K562 (cell line): ENCODE measurements at regions not wholly inside any gene's neighbourhood (a gene's known extent, or its start where the extent isn't known, plus 50 kb on each side); places are given as distances from the start of the nearest gene placed in this dataset.

Experiments
- ATAC-seq: fragments of 200-7000 bp; cut with Tn5 transposase; 3 replicates; pipeline ENCODE4 v1.9.1; 2020; ENCODE audit warnings: moderate library complexity
- BruUV-seq: library from RNA; stranded (reverse); fragments of 400-500 nt; replicated peaks from 2 replicates; lab custom pipeline; 2021; lab: Mats Ljungman, UMichigan
- CTCF ChIA-PET: fragments of 300-600 bp; formaldehyde crosslinking; extraction: SDS; loops from one replicate; lab custom pipeline; 2021; ENCODE audit warnings: low intra/inter-chr PET ratio; lab: Yijun Ruan, JAX
- POLR2A ChIA-PET: fragments of 300-600, 350-650 bp; sonication (Branson Sonifier 250); formaldehyde crosslinking; extraction: SDS; loops from one replicate; lab custom pipeline; 2021; ENCODE audit warnings: antibody characterized with exemption, inconsistent platforms; lab: Yijun Ruan, JAX
- DNase-seq, 4 experiments: peaks; one replicate each; pipeline versions ENCODE4 v3.0.0 to v3.0.0-alpha.2; 2011 to 2018; ENCODE audit warnings: low spot score in 3 of 4, mixed read lengths in 3 of 4; ENCODE audit errors: extremely low read depth in 1 of 4
- FAIRE-seq: peaks from 2 replicates; lab custom pipeline; 2011; peaks lifted over from hg19 to GRCh38; lab: Jason Lieb, UNC
- H2AFZ ChIP-seq: 2 replicates; pipeline ENCODE4 v1.6.0; 2011; ENCODE audit warnings: low read depth, low read length, control low read depth, inconsistent platforms
- H3K27ac ChIP-seq: fragments of 200-600 bp; 3 replicates; pipeline ENCODE4 v1.8.0; 2011; ENCODE audit warnings: low read depth, mild to moderate bottlenecking, control low read depth, inconsistent platforms, low read length, moderate library complexity, mixed read lengths; ENCODE audit errors: extremely low read depth
- H3K27me3 ChIP-seq, 2 experiments: fragments of 300-600 bp in 1 of 2; 2 replicates in 1 of 2; 3 replicates in 1 of 2; pipeline versions ENCODE4 v1.6.0 to v1.8.0; 2011; ENCODE audit warnings: inconsistent platforms in 2 of 2, low read length in 2 of 2, mild to moderate bottlenecking in 1 of 2, mixed read lengths in 1 of 2, moderate library complexity in 1 of 2; ENCODE audit not compliant: control insufficient read depth in 2 of 2, insufficient read depth in 2 of 2
- H3K36me3 ChIP-seq: fragments of 300-600 bp; 3 replicates; pipeline ENCODE4 v1.8.0; 2011; ENCODE audit warnings: mild to moderate bottlenecking, low read length, inconsistent platforms; ENCODE audit not compliant: control insufficient read depth, insufficient read depth
- H3K4me1 ChIP-seq, 2 experiments: fragments of 200-600 bp in 1 of 2; replicated peaks in 1 of 2; 2 replicates in 1 of 2; 3 replicates in 1 of 2; pipeline versions ENCODE4 v1.5.1 to v1.8.0; 2011; ENCODE audit warnings: inconsistent platforms in 2 of 2, low read length in 2 of 2, mild to moderate bottlenecking in 1 of 2, mixed read lengths in 1 of 2, moderate library complexity in 1 of 2; ENCODE audit not compliant: control insufficient read depth in 2 of 2, insufficient read depth in 2 of 2
- H3K4me2 ChIP-seq: 2 replicates; pipeline ENCODE4 v1.6.1; 2011; ENCODE audit warnings: low read length, control low read depth, inconsistent platforms, mixed read lengths; ENCODE audit not compliant: insufficient read depth
- H3K4me3 ChIP-seq: fragments of 200-600 bp; sonication (generic), shearing (Covaris generic); 2 replicates; pipeline ENCODE4 v1.5.1; 2016; ENCODE audit warnings: control low read depth, inconsistent platforms
- H3K79me2 ChIP-seq: fragments of 200-600 bp; 3 replicates; pipeline ENCODE4 v1.8.0; 2011; ENCODE audit warnings: low read length, inconsistent platforms; ENCODE audit not compliant: control insufficient read depth, insufficient read depth
- H3K9ac ChIP-seq, 2 experiments: 2 replicates each; pipeline versions ENCODE4 v1.6.0 to v1.6.1; 2011; ENCODE audit warnings: low read depth in 2 of 2, low read length in 2 of 2, control low read depth in 1 of 2, inconsistent platforms in 1 of 2, mild to moderate bottlenecking in 1 of 2, mixed read lengths in 1 of 2; ENCODE audit not compliant: insufficient read depth in 1 of 2
- H3K9me1 ChIP-seq: one replicate; pipeline ENCODE4 v1.6.0; 2011; ENCODE audit warnings: inconsistent platforms, mild to moderate bottlenecking, low read length, moderate library complexity; ENCODE audit not compliant: control insufficient read depth, insufficient read depth
- H3K9me3 ChIP-seq: replicated peaks from 2 replicates; pipeline ENCODE4 v1.5.1; 2011; ENCODE audit warnings: low read depth, low read length, inconsistent platforms; ENCODE audit not compliant: control insufficient read depth, insufficient read depth
- H4K20me1 ChIP-seq: replicated peaks from 2 replicates; pipeline ENCODE4 v1.6.1; 2011; ENCODE audit warnings: low read length, inconsistent platforms, mixed read lengths; ENCODE audit not compliant: control insufficient read depth, insufficient read depth
- CEBPZ ChIP-seq: fragments of 150-350 bp; IDR thresholded peaks from 2 replicates; pipeline ENCODE4 v1.6.1; 2014; ENCODE audit warnings: low read depth, mild to moderate bottlenecking, low read length, borderline replicate concordance
- FOXJ2 ChIP-seq: fragments of 200-800 bp; sonication (Bioruptor generic); IDR thresholded peaks from 2 replicates; pipeline ENCODE4 v1.6.1; 2016; ENCODE audit warnings: missing genetic modification characterization, missing compliant biosample characterization
- NFE2L1 ChIP-seq: fragments of 450-650 bp; IDR thresholded peaks from 2 replicates; pipeline ENCODE4 v1.6.1; 2016; ENCODE audit warnings: missing genetic modification characterization, low read depth, mild to moderate bottlenecking, missing compliant biosample characterization, moderate library complexity, borderline replicate concordance
- WGBS: fragments of 100-300 bp; shearing (Covaris generic); methylation state at CpG from one replicate; pipeline ENCODE4 v1.1.6; 2016; ENCODE audit warnings: low coverage, mixed read lengths; ENCODE audit not compliant: insufficient coverage; ENCODE audit errors: missing lambda C conversion rate; 5-methylcytosine and 5-hydroxymethylcytosine counted together
- in situ Hi-C: fragments of 300-500 bp; cut with MboI; formaldehyde crosslinking; loops from 4 replicates; pipeline ENCODE4 v1.15.0; 2018; ENCODE audit warnings: inconsistent platforms, mixed read lengths
- intact Hi-C: fragments of 100-400 bp; cut with micrococcal nuclease; formaldehyde crosslinking; loops from 2 replicates; pipeline ENCODE4 v1.14.2; 2022

DNA sequence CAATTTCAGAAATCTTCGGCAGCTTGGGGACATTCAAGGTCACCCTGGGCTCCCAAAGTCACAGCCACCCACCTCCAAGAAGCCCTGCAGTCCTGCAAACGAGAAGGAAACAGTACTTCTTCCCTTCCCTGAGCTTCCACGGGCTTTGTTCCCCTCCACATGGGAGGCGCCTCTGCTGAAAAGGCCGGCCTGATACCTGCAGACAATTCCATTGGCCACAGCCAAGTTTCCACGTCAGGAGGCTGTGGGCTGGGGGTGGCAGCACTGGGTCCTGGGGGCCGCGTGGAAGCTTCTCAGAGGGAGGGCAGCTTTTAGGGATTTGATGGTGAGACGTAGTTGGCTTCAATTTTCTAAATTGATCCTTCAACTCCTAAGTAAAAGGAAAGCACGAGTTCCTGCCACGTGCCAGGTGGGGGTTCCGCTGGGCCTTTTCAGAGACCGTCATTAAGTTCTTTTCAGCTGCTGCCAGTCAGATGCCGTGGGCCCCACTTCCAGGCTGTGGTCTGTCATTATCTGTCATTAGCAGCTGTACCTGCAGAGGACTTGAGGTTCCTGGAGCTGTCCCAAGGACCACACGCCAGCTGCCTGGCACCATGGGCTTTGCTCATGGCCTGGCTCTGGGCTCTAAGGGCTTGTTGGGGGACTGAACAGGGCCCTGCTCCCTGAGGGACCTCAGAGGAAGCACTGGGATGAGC is 98.7 kb downstream of the CRYAA start:
- TF ChIP-seq CEBPZ (no peak), NFE2L1 (tag) (no peak), FOXJ2 (tag) (no peak)
- Histone ChIP-seq H3K9me3 (peaks cover 2% of the 10 kb centered on the region), H4K20me1 (peaks cover 4% of the 10 kb centered on the region), H3K4me3 (no peak overlapping the region), H3K79me2 (no peaks in the 10 kb centered on the region), H3K4me1 (peaks cover 0 to 3% of the 10 kb centered on the region in 2 experiments; a peak in 1 of 5 replicates), H3K9me1 (no peaks in the 10 kb centered on the region), H3K4me2 (no peak overlapping the region), H3K27ac (no peak overlapping the region), H3K9ac (no peak overlapping the region), H3K36me3 (no peaks in the 10 kb centered on the region), H2AFZ (no peak overlapping the region), H3K27me3 (peaks cover 33 to 66% of the 10 kb centered on the region in 2 experiments)
- POLR2A ChIA-PET: interaction anchor here (0.6 to 2.3 kb wide), 3 partner anchors 21 to 408 kb away, joined by 3 to 6 read pairs (median 3); no protein-coding TSS in a partner anchor
- BruUV-seq: no TSS peak
- no peak for FAIRE-seq
- DNase-seq: no peak
- 2% methylated on average over 15 of the region's 15 CpGs for WGBS
- in situ Hi-C loops (no loop called here), intact Hi-C loops (no loop called here)
- ATAC-seq: no peak
- CTCF ChIA-PET: no interaction called here
